ENCODE measurements at regions not wholly inside any gene's neighbourhood (a gene's known extent, or its start where the extent isn't known, plus 50 kb on each side); places are given as distances from the start of the nearest gene placed in this dataset.

DNA sequence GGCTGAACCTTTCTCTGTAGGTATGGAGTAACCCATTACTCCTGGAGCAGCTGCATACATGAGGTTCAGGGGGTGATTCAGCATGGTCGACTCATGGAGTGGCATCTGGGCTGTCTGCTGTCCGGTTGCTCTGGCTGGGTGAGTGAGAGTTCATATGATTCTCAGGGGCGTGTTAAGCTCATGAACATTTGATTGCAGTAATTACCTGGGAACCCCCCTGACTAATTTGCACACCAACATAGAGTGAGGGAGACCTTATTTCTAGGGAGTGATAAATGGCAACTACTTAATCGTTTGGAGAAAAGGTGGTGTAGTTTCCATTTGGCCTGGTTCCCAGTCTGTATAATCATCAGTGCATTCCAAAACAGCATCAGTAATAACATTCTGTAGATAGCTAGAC is 661.9 kb downstream of the ETS1 start:
- DNase-seq = no peak

DNA sequence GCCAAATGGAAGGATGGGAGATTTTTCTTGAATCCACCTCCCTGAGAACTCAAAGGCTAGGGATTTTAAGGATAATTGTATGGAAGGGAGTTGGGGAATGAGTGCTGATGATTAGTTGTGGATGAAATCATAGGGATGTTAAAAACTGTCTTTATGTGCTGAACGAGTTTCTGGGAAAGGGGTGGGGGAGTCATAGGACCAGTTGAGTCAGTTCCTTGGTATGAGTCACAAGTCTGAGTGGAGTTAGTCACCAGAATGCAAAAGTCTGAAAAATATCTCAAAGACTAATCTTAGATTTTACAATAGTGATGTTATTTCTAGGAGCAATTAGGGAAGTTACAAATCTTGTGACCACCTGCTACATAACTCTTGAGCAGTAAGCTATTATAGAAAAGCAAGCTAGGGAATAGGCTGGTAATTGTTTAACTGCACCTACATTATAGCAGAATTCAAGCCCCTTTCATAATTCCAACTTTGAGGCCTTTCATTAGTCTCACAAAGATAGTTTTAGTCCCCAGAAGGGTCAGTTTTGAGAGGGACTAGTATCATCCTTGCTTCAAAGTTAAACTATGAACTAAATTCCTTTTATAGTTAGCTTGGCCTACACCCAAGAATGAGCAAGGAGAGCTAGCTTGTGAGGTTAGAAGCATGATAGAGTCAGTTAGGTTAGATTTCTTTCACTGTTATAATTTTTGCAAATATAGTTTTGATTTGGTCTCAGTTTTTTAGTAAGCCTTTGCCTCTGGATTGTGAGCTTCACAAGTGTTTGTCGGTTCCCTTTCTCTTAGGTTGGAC is 668.0 kb downstream of the ETS1 start:
- no peak for DNase-seq

DNA sequence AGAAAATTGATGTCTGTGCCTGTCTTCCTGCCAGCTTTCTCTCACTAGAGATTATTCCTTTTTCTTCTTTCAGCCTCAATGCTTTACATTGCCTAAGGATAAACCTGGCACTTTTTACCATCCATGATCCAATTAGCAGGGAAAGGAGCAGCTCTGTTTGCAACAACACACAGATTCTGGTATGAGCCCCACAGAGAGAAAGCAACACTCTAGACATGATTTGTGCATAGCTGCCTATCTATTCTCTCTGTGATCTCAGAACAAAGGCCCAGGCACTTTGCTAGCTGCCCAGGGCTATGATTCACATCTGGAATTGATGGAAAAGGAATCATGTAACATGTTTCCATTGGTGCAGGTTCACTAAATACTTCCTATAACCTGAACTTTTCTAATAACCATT is 685.0 kb downstream of the ETS1 start:
- DNase-seq = no peak

DNA sequence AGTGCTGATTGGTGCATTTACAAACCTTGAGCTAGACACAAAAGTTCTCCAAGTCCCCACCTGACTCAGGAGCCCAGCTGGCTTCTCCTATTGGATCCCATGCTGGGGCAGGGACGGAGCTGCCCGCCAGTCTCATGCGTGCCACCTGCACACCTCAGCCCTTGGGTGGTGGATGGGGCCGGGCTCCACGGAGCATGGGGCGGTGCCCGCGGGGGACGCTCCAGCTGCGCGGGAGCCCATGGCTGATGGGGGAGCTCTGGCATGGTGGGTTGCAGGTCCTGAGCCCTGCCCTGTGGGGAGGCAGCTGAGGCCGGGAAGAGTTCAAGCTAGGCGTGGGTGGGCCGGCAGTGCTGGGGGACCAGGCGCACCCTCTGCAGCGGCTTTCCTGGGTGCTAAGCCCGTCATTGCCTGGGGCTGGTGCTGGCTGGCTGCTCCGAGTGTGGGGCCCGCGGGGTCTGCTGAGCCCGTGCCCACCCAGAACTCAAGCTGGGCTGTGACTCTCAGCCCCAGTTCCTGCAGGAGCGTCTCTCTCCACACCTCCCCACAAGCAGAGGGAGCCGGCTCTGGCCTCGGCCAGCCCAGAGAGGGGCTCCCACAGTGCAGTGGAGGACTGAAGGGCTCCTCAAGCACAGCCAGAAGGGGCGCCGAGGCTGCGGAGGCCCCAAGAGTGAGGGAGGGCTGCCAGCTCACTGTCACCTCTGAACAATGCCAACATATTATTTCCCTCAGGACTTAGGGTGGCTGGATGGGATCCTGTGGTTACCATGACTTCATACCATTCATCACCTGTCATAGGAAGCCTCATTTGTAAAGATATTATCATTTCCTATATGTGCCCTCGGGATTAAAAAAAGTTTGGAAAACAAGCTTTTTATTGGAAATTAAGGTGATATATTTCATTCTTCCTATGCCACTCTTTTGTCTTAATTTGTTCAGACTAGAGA is 688.7 kb downstream of the ETS1 start:
- DNase-seq = no peak

DNA sequence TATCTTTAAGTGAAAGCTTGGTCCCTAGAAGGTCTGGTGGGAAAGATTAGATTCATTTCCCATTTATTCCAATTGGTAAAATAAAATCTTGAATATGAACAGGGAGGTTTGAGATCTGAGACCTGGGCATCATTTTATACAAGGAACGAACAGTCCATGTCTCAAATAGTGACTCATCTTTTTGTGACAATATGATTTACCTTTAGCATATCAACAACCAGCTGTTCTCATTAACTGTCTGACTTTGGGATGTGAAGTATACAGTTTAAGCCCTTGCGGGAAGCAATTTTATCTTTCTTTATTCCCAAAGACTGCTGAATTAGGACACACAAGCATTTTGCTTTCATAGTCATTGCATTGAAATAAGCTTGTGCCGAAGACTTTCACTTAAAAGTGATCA is 691.6 kb downstream of the ETS1 start:
- DNase-seq = no peak

DNA sequence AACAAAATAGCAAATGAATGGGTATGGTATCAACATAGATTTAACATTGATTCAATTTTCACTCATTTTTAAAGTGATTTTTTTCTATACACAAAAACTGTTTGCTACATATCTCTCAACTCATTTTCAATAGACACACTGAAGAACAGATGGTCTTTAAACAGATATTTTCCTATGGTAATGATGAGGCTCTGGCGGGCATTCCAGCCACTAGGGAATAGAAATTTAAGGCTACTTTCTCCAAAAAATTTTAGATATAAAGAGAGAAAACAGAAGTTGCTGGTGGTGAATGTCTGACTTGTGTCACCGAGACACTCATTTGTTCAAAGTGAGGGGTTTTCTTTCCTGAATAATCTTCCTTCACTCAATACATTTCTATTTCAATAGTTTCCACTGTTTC is 693.0 kb downstream of the ETS1 start:
- no peak for DNase-seq

DNA sequence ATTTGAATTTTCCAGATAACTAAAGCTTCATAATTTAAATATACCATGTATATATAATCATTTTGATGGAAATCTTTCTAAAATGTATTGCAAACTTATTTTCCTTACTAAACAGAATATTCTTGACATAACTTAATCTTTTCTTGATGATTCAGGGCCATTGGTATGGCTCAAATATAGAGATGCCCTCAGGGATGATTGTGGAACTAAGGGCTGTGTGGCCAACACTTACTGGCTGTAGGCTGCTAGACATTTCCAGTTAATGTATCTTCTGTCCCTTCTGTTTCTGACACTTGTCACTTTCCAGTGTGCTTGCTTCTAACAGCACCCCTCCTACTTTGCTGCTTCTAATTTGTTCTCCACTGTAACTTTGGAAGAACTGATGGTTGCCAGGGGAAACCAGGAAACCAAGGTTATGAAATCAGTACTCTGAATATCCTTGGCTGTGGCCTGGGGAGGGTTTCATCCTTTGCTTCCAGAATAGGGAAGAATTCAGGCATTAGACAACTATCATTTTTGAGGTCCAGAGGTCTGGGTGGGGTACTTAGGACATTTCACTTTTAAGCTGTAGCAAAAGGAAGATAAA is 697.2 kb downstream of the ETS1 start:
- no peak for DNase-seq

DNA sequence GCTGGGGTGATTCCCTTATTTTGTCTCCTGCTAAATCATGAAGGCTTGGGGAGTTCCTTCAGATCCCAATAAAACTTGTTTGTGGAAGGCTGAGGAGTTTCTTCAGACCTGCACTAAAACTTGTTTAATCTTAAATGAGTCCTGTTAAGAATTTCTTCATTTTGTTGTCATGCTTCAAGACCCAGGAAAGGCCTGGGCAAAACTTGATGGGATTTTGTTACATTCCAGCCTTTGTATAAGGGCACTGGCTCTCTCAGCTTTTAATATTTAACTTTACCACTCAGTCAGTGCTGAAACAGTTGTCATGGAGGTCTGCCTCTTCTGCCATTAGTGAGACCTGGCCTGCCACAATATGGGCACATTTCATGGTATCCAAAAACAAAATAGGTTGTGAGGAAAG is 699.0 kb downstream of the ETS1 start:
- no peak for DNase-seq

DNA sequence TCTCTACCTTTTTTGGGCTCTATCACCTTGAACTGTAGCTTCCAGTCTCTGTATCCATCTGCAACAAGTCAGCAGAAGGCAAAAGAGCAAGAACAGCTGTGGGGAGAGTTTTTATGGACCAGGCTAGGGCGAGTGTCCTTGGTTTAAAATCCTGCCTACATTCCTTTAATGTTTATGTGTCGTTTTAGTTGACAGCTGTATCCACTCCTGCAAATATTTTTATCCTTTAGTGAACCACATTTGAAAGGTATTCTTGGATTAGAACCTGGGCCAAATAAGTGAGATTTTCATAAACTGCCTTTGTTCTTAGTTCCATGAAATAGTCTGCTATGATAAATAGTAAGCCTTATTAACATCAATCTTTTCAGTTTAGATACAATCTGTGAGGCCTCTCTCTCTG is 712.2 kb downstream of the ETS1 start:
- DNase-seq = no peak

DNA sequence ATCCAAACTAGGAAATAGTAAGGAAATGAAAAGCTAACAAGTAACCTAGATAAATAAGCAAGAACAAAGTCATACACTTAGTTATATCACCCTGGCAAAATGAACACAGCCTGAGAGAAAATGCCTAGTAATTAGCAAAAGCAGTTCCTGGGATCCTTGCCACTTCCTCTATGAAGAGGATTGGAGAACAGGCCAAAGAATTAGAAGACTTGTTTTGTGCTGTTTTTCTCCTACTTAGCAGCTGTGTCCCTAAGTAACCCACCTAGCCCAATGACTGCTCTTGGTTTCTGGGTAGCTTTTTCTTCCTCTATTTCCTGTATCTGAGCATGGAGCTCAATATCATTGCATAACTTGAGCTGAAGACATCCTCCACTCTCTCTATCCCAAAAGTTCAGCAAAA is 713.9 kb downstream of the ETS1 start:
- no peak for DNase-seq

DNA sequence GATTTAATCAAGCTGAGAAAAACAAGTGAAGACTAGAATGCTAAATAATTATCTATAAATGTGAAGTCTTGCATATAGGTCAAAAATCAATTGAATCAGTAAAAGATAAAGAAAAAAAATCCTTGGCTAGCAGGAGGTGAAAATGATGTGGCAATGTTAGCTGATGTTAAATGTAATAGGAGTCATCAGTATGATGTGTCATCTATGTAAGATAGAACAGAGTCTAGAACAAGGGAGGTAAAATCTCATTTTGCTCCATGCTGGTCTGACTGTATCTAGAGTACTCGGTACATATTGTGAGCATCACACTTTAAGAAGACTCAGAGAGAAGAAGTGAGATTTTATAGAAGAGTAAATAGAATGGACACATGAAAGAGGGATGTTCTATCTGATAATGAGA is 721.2 kb downstream of the ETS1 start:
- no peak for DNase-seq

DNA sequence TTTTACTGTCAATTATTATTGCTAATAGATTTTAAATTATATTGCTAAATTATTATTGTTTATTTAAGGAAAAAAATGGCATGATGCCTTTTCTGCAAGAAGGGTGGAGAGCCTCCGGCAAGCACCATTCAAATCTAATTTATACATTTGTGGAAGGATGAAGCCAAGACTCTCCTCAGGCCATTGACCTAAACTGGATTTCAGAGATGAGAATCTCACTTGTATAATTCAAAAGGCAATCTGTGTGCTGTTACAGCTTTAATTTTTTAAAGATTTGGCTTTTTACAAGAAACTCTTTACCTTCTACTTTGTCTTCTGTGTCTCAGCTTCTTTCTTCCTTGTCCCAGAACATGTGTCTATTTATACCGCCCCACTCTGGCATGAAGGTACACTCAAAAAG is 722.5 kb downstream of the ETS1 start:
- no peak for DNase-seq

DNA sequence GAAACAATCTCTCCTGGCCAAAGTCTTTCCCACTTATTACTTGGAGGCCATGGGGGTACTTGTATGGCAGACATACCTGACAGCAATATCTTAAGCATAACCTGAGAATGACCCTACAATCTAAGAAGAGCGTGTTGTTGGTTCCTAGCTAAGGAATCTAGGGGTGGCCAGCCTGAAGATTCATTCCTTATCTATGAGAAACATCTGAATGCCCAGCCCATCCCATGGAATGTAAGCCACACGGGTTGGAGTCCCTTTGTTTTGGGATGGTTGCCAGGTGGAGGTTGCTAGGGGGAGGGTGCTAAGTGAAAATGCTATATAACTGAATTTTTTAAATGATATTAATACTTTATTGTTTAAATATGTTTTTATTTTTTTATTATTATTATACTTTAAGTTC is 725.0 kb downstream of the ETS1 start:
- no peak for DNase-seq

DNA sequence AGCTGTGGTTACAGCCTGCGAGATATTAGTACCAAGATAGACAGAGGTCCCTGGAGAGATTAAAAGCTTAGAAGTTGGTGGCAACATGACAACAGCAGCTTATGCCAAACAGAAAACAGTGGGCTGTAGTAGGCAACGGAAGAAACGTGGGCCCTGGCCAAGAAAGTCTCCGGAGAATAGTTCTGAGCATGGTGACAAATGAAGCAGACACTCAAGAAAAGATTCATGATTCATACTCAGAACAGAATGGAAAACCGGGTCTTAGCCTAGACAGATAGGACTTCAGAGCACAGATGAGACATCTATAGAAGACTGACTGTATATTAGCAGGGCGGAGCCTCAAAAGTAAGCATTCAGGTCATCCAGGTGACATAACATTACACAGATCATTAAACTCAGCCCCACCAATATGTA is 727.4 kb downstream of the ETS1 start:
- no peak for DNase-seq

DNA sequence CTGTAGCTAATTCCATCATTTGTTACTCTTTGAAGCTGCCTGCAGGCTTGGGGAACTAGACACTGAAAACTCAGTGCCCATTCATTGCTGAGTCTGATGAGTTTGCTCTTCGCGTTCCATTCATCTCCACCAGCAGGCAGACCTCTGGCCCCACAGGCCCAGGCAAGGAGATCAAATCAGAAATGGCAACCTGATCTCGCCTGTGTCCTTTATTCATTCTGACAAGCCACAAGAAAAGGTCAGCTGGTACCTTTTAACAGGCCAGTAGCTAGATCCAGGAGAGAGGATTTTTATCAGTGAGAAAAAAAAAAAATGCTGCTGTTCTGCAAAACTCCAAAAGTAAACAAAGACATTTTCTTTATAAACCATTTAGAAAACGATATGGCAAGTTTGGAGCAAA is 742.5 kb downstream of the ETS1 start:
- no peak for DNase-seq

DNA sequence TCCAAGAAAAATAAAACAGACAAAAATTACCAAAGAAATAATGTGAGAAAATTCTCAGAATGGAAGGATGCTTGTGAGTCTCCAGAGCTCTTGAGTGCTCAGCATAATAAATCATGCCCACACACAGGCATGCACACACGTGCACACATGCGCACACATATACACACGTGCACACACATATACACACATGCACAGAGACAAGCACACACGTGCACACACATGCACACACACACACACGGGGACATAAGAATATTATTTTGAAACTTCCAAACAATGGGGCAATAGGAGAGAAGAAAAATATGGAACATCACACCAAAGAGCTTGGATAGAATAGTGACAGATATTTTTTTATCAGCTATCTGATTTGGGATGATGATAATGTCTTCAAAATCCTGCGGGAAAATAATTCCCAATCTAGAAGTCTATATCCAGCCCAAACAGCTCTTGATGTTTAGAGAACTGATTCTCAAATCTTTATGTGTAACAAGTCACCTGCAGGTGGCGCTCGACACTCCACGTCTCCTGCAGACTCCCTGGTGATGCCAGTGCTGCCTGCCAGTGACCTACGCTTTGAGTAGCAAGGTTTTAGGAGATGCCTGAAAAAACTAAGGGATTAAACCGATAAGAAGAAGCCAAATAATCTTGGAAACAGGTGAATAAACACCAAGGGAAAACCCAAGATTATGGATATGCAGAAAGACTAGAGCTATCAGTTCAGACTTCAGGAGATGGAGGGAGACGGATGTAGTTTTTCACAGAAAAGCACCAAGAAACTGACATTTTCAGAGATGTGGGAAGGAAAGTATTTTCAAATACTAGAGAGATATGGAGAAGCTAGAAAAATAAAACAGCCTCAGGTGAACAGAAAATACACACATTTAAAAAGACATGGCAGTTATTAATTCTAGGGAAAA is 743.6 kb downstream of the ETS1 start:
- no peak for DNase-seq

DNA sequence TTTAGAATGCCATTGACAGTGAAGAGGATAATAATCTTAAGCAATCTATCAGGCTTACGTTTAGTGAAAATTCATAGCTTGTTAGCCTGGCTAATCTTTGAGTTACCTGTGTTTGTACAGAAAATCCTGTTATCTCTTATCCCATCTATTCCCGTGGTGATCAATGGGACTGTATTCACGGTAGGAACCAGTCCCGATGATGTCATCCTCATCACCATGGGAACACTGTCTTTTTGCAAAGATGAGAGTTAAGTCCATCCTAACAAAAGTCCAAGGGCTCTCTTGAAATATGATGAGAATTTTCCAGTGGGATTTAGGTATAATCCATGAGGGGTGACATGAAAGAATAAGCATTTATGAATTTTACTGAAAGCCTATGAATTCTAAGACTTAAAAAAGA is 762.2 kb downstream of the ETS1 start:
- no peak for DNase-seq

DNA sequence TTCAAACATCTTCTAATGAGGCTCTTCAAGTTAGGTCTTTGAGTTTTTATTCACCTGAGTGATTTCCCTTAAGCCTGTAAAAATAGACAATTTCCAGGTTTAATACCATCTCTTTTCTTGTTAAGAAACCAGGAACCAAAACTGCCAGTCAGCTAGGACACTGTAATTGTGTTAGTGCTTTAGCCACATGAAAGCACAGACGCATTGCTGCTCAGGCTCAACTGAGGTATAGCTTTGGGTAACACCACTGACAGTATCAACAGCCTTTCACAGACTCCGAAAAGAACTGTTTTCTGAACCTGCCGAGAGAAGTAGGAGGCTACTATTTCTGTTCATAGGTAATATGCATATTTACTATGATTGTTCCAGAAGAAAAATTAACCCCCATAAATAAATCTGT is 768.7 kb downstream of the ETS1 start:
- no peak for DNase-seq

DNA sequence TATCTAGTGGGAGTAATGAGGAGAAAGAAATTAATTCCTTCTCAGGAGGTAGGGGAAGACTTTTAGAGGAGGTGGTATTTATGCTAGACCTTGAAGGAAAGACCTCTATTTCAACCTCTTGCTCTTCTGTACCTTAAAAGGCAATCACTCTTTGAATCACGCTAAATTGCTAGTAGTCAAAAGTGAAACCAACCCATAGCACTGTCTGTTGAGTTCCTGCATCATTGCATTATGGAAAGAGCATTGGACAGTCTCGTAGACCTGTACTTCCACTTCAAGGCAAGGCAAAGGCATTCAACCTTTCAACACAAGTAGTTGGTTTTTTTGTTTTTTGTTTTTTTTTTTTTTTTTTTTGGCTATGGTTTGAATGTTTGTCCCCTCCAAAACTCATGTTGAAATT is 770.4 kb downstream of the ETS1 start:
- DNase-seq = no peak

DNA sequence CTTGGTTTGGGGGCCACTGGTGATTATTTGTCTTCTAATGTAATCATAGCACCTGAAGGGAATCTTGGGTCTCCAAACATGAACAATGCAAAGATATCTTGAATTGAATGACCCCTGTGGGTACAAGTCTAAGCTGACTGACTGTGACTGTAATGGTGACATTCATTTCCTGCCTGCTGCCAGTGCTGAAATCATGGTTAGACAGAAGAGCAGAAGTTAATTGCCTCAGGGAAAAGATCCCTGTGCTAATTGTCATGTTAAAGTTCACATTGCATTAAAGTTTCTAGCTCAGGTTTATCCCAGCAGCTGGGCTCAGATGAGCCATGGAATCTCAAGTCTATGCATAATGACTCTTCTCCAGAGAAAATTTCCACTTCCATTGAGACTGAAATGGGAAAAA is 772.0 kb downstream of the ETS1 start:
- DNase-seq = no peak

DNA sequence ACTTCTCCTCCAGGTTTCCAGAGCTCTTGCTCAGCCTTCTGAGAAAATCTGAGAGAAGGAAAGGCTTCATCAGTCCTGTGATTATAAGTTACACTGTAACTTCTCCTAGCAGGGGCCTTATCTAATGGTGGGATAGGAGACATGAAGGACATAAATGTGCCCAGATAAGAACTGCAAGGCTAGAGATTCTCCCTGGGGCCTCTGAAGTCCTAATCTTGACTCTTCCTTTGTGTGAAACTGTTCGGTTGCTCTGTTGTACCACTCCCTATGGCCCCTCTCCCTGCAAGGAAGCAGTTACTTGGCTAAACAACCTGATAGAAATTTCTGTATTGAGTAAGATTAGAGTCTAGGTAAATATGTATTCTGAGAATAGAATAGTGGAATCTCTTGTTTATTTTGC is 780.9 kb downstream of the ETS1 start:
- DNase-seq = no peak

DNA sequence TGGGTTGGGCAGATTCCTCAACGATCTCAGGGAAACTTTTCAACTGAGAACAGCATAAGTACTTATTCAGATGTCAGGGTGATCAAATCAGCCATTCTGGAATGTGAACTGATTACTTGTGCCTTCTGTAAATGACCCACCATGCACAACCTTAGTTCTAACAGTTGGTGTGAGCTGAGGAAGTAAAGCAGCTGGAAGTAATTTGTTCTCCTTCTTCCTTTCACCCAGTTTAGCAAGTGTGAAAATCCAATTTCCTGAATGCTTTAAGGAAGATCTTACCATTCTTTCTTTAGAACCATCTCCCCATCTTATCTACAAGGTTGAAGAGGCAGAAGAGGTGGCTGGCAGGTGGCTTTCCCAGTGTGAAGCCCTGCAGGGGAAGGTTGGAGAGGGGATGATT is 781.6 kb downstream of the ETS1 start:
- DNase-seq = no peak
